SH-SY5Y (cell line): ENCODE measurements at regions not wholly inside any gene's neighbourhood (a gene's known extent, or its start where the extent isn't known, plus 50 kb on each side); places are given as distances from the start of the nearest gene placed in this dataset.

Experiments
- GATA2 ChIP-seq: IDR thresholded peaks from 2 replicates; pipeline ENCODE4 v1.6.1; 2011; ENCODE audit warnings: mild to moderate bottlenecking, low read depth, low read length
- GATA3 ChIP-seq: IDR thresholded peaks from 2 replicates; pipeline ENCODE4 v1.6.1; 2011; ENCODE audit warnings: low read depth, mild to moderate bottlenecking, low read length, moderate library complexity

DNA sequence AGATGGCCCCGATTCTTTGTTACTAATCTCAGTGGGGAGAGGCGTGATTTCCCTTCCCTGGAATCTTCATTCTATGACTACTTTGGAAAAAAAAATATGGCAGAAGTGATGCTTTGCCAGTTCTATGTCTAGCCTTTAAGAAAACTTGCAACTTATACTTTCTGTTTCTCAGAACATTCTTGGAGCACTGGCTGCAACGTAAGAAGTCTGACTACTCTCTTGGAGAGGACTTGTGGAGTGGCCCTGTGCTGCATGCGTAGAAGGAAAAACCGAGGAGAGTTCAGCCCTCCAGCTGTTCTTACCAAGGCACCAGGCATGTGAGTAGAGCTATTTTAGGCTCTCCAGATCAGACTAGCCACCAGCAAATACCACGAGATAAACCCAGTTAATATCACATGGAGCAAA, 77.6 kb upstream of the STXBP5 start:
- TF ChIP-seq GATA2, result no peak
- TF ChIP-seq GATA3, result no peak
